Kasumi-1 (cell line): ENCODE measurements at regions not wholly inside any gene's neighbourhood (a gene's known extent, or its start where the extent isn't known, plus 50 kb on each side); places are given as distances from the start of the nearest gene placed in this dataset.
"Not testable (repeated sequence)": the region's sequence is repeated elsewhere in the genome, so short reads cannot be mapped to it uniquely, and the experiment has no call there.

Experiments
- DNase-seq, 2 experiments: peaks; one replicate each; lab custom pipeline; 2025; lab: John Stamatoyannopoulos, UW

DNA sequence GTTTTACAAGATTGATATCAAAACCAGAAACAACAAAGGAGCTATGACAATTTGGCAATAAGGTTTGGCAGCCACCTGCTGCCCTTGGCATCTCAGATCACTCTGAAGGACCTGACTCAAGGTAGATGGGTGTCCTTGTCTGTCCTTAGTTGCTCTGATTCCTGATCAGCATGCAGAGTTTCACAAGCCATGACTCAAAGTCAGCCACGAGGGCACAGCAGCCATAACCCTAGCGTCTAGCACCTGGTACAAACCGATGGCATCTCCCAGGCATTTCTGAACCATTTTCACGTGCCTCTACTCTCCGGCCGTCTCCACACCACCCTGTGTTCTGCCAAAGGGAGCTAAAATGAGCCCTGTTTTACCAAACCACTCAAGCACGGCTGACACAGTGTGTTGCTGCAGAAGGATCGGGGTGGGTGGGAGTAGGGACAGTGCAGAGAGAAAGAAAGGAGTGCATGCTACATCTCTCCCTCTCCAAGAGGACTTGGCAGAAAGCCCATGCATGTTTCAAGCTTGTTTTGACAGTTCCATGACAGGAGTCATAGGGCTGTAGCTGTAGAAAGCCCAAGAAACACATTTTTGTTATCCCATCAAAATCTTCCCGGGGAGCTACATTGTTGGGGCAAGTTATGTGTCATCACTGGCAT lies 297.3 kb downstream of the ABCC12 start:
- no peak for DNase-seq

DNA sequence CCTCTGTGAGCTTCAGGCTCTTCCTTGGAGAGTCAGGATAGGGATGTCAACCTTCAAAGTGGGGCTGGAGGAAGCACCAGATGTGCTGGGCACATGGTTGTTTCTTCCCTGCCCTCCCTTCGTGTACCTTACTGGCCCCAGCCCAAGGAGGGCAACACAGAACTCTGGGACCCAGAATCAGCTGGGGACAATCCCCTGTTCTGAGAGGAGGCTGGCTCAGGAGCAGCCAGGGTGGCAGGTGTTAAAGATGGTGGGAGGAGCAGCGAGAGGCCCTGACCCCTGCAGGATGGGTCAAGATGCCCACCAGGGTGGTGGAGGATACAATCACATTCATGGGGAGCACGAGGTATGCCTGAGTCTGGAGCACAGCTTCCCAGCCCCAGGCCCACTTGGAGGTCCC lies 300.4 kb downstream of the ABCC12 start:
- no peak for DNase-seq

GRCh38 chr16:47854737-47855136 lies 301.1 kb downstream of the ABCC12 start:
- DNase-seq, result no peak

- no peak for DNase-seq
These were observed 302.8 kb downstream of the ABCC12 start for GRCh38 chr16:47852991-47853390.

DNA sequence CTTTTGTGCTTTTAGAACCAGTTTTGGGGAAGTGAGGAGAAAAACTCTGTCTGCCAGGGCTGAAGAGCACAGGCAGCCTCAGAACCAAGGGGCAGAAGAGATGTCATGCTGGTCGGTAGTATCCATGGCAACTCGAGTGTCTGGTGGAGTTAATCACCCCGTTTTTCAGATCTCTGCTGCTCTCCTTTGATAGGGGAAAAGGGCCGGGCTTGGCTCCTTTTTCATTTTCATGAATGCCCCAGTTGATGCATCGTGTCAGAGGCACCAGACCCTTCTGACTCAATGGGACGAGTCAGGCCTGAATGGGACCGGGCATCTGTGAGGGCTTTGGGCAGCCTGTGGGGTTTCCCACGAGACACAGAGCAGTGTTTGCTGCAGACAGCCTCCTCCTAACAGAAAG lies 304.6 kb downstream of the ABCC12 start:
- DNase-seq, result no peak

GRCh38 chr16:47849736-47850135 lies 306.1 kb downstream of the ABCC12 start:
- DNase-seq, result no peak

DNA sequence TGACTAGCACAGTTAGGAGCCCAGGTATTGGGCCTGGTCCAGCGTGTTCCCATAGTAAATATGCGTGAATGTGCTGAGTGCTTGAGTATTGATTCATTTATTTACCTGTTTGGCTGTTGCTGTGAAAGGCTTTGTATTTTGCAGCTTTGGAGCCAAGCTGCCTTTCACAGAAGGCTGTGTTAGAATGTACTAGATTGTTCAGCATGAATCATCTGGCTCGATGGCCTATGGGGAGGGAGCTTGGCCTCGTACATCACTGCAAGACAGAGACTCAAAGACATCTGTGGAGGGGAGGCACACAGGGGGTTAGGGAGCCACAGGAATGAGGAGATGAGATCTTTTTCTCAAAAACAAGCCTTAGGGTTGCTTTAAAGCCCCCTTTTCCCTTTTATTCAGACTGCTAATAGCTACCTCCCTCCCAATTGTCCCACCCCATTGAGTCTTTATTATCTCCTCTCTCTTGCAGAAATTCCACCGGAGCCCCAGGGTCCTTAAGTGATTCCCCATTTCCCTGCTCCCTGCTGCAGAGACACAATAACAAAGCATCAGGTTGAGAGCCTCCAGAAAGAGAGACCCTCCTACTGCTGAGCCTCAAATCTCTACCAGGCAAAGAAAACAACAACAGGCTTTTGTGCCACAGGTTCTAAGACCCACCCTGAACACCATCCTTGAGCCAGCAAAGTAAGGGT lies 307.2 kb downstream of the ABCC12 start:
- DNase-seq, result no peak

GRCh38 chr16:47847220-47847970 lies 308.4 kb downstream of the ABCC12 start:
- no peak for DNase-seq

- no peak for DNase-seq
These were observed 321.2 kb downstream of the ABCC12 start for GRCh38 chr16:47834485-47835024.

DNA sequence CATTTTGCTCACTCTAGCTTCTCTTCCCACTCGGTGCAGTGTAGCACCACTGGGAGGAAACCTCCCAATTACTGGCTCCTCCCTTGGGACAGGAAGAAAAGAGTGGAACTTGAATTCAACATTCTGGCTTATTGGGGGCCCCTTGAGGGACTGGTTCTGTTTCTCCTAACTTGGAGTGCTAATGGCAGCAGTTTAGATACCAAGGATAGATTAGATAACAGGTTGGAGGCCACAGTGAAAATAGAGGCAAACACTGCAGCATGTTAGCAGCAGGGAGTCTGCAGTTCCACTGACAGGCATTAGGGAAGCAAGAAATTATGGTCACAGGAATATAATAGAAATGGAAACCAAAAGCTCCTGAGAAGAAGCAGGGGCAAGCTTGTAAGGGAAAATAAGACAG lies 322.0 kb downstream of the ABCC12 start:
- DNase-seq, result no peak

DNA sequence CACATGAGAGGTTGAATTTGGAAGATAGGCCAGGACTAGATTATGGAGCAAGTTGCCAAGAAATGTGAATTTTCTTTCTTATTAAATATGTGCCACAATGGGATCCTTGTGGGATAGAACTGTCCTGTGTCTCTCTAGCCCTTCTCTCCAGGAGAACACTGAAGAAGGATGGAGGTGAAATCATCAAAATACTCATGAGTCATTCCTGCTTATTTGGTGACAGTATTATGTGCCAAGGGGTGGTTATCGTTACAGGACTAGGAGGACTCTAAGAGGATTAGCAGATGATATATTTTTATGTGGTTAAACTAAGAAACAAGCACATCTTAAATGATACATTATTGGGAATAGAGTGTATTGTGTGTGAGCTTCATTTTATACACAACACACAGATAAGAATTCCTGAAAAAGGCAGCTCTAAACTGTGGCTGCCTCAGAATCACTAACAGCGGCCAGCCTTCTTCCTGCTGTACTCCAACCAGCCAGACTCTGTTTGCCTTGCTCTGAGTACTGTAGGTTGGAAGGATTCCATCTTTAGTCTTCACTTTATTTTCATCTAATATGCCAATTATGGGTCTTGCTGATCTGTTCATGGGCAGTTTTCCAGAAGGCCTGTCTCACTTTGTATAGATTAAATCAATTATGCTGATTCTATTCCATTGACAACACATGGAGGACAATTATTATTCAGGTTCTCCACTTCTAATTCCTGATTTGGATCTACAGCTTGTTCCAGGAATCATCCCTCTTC lies 325.8 kb downstream of the ABCC12 start:
- DNase-seq, result no peak

GRCh38 chr16:47826070-47826469 lies 329.7 kb downstream of the ABCC12 start:
- DNase-seq, result no peak

- DNase-seq, result no peak
These were observed 338.7 kb downstream of the ABCC12 start for GRCh38 chr16:47817048-47817447.

GRCh38 chr16:47816511-47816910 lies 339.3 kb downstream of the ABCC12 start:
- DNase-seq, result no peak

DNA sequence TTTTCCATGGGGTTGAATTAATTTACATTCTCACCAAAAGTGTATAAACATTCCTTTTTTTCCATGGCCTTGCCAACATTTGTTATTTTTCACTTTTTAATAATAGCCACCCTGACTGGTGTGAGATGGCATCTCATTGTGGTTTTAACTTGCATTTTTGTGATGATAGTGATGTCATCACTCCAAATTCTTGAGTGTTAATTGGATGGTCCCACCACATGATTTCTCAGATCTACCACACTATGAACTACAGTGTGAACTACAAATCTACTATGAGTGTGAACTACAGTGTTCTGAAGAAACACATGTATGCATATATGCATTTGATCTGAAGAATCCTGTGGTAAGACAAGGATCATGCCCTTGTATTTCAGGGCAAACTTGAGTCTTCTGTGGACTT lies 340.1 kb downstream of the ABCC12 start:
- no peak for DNase-seq

DNA sequence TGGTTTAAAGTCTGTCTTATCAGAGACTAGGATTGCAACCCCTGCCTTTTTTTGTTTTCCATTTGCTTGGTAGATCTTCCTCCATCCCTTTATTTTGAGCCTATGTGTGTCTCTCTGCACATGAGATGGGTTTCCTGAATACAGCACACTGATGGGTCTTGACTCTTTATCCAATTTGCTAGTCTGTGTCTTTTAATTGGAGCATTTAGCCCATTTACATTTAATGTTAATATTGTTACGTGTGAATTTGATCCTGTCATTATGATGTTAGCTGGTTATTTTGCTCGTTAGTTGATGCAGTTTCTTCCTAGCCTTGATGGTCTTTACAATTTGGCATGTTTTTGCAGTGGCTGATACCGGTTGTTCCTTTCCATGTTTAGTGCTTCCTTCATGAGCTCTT lies 344.0 kb downstream of the ABCC12 start:
- not testable (repeated sequence) for DNase-seq

GRCh38 chr16:47806309-47806847 lies 345.2 kb downstream of the PHKB start:
- DNase-seq, result no peak

GRCh38 chr16:47787696-47788095 lies 326.6 kb downstream of the PHKB start:
- DNase-seq, result peak; percentile 7 to 8

DNA sequence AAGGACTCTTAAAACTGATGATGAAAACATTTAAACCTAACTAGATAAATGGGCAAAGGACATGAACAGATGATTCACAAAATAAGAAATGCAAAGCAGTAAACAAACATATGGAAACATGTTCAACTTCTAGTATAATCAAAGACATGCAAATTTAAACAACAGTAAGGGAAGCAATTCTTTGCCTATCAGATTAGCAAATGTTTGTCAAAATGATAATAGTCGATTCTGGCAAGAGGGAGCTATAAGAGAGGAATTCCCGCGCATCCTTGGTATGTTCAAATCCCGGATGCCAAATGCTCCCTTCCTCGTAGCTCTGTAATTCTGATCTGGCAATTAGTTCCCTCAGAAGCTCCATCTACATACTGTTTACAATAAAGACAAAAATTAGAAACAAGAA lies 320.5 kb downstream of the PHKB start:
- DNase-seq, result no peak

DNA sequence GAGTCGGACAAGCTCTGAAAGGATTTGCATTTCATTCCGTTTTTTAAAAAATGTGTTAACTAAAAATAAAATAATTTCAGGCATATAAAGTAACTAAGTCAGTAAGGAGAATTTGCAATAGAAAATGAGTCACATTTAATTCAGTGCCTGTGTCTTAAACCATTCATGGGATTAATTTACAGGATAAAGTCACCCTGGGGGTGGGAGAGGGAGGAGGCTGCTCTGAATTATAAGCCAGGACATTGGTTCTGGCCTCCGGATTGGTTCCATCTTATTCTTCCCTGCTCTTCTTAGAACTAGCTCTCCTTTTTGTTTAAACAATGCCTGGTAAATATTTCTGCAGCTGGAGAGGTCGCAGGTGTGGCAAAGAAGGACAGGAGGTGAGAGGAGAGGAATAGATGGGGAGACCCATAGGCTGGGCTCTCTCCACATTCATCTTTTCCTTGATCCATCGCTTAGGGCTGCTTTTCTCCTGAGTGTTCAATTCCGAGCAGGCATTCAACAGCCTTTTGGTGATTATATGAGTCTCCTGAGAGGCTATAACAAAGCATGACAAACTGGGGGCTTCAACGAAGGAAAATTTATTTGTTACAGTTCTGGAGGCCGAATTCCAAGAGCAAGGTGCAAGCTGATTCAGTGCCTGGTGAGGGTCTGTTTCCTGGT lies 319.2 kb downstream of the PHKB start:
- no peak for DNase-seq
